Nephron progenitor cell (in vitro differentiated cells): ENCODE measurements at regions not wholly inside any gene's neighbourhood (a gene's known extent, or its start where the extent isn't known, plus 50 kb on each side); places are given as distances from the start of the nearest gene placed in this dataset.

Source experiments
- DNase-seq: peaks from one replicate; pipeline ENCODE4 v3.0.0; 2021
- H3K27ac Mint-ChIP-seq: 2 replicates; pipeline ENCODE4 v1.8.0; 2021; ENCODE audit warnings: mild to moderate bottlenecking, moderate library complexity, mixed read lengths
- H3K27me3 Mint-ChIP-seq: 2 replicates; pipeline ENCODE4 v1.8.0; 2021; ENCODE audit warnings: mild to moderate bottlenecking, low read depth, mixed read lengths; ENCODE audit not compliant: poor library complexity
- H3K36me3 Mint-ChIP-seq: 2 replicates; pipeline ENCODE4 v1.8.0; 2021; ENCODE audit warnings: low read depth, mixed read lengths
- H3K4me1 Mint-ChIP-seq: 2 replicates; pipeline ENCODE4 v1.8.0; 2021; ENCODE audit warnings: mixed read lengths
- H3K4me3 Mint-ChIP-seq: 2 replicates; pipeline ENCODE4 v1.8.0; 2021; ENCODE audit warnings: mild to moderate bottlenecking, moderate library complexity, mixed read lengths
- H3K9me3 Mint-ChIP-seq: 2 replicates; pipeline ENCODE4 v1.8.0; 2021; ENCODE audit warnings: mild to moderate bottlenecking, moderate library complexity, mixed read lengths
- CTCF ChIP-seq: fragments of 200-600 bp; sonication (generic); IDR thresholded peaks from 2 replicates; pipeline ENCODE4 v1.5.0; 2021; ENCODE audit warnings: antibody characterized with exemption

- no peak for TF ChIP-seq CTCF
- H3K4me1 Mint-ChIP-seq, result peaks cover 5% of the 10 kb centered on the region
These were observed 266.1 kb upstream of the RIOK2 start for GRCh38 chr5:97449172-97449571.

GRCh38 chr5:97452646-97453045 lies 269.6 kb upstream of the RIOK2 start:
- Mint-ChIP-seq H3K36me3 (no peaks in the 10 kb centered on the region), H3K27me3 (no peaks in the 10 kb centered on the region), H3K9me3 (no peaks in the 10 kb centered on the region), H3K4me1 (peaks cover 5% of the 10 kb centered on the region), H3K27ac (no peak overlapping the region), H3K4me3 (no peak overlapping the region)
- DNase-seq, result no peak
- no peak for TF ChIP-seq CTCF

More at GRCh38 chr5:97449172-97449571, 266.1 kb upstream of the RIOK2 start:
- Mint-ChIP-seq H3K9me3 (peaks cover 8% of the 10 kb centered on the region), H3K27ac (no peak overlapping the region), H3K4me3 (no peak overlapping the region), H3K27me3 (peaks cover 4% of the 10 kb centered on the region), H3K36me3 (no peaks in the 10 kb centered on the region)
- no peak for DNase-seq

GRCh38 chr5:97453263-97453662 lies 270.2 kb upstream of the RIOK2 start:
- no peak overlapping the region for H3K4me3 Mint-ChIP-seq
- H3K27ac Mint-ChIP-seq, result no peak overlapping the region

GRCh38 chr5:97454015-97454414 lies 271.0 kb upstream of the RIOK2 start:
- Mint-ChIP-seq H3K27me3 (no peaks in the 10 kb centered on the region), H3K9me3 (no peaks in the 10 kb centered on the region), H3K4me1 (peaks cover 5% of the 10 kb centered on the region), H3K4me3 (no peak overlapping the region), H3K27ac (no peak overlapping the region), H3K36me3 (no peaks in the 10 kb centered on the region)
- no peak for TF ChIP-seq CTCF
- no peak for DNase-seq

More at GRCh38 chr5:97453263-97453662, 270.2 kb upstream of the RIOK2 start:
- TF ChIP-seq CTCF, result no peak
- Mint-ChIP-seq H3K4me1 (peaks cover 5% of the 10 kb centered on the region), H3K9me3 (no peaks in the 10 kb centered on the region), H3K36me3 (no peaks in the 10 kb centered on the region), H3K27me3 (no peaks in the 10 kb centered on the region)
- no peak for DNase-seq

GRCh38 chr5:97455996-97456395 lies 272.9 kb upstream of the RIOK2 start:
- DNase-seq, result no peak
- Mint-ChIP-seq H3K27me3 (no peaks in the 10 kb centered on the region), H3K4me3 (no peak overlapping the region), H3K9me3 (no peaks in the 10 kb centered on the region), H3K4me1 (peaks cover 5% of the 10 kb centered on the region), H3K36me3 (no peaks in the 10 kb centered on the region), H3K27ac (no peak overlapping the region)
- no peak for TF ChIP-seq CTCF

GRCh38 chr5:97458851-97459250 lies 275.8 kb upstream of the RIOK2 start:
- no peak overlapping the region for H3K4me3 Mint-ChIP-seq
- H3K9me3 Mint-ChIP-seq, result peaks cover under 1% of the 10 kb centered on the region
- H3K36me3 Mint-ChIP-seq, result no peaks in the 10 kb centered on the region
- TF ChIP-seq CTCF, result no peak
- H3K27ac Mint-ChIP-seq, result no peak overlapping the region
- no peaks in the 10 kb centered on the region for H3K27me3 Mint-ChIP-seq
- H3K4me1 Mint-ChIP-seq, result no peaks in the 10 kb centered on the region
- no peak for DNase-seq
